ACHN (cell line): ENCODE measurements at regions not wholly inside any gene's neighbourhood (a gene's known extent, or its start where the extent isn't known, plus 50 kb on each side); places are given as distances from the start of the nearest gene placed in this dataset.

ENCODE experiments used
- DNase-seq: peaks from one replicate; pipeline ENCODE4 v3.0.0-alpha.2; 2015
- in situ Hi-C: cut with HindIII; loops from 2 replicates; pipeline ENCODE4 v1.10.0; 2017; ENCODE audit warnings: low sequenced_read_pairs, low pct_ligation_motif_present, low pct_unique_long_range_greater_than_20kb

DNA sequence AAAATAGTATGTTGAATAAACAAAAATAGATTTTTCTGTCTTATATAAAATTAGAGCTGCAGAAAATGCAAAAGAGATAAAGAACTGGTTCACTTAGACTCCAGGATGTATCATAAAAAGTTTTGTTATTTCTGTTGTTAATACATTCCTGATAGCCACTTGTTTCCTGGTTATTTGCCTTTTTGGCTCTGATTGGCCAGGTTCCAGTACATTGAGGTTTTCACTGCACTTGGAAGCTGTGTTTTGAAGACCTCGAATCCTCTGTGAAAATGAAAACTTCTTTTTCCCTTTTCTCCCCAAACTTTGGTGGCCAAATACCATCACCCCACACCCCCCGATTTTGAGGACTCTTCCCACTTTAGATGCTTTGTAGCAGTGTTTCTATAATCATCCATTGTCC is 525.3 kb downstream of the MED13L start:
- in situ Hi-C loops = no loop called here
- DNase-seq = no peak

- in situ Hi-C loops = no loop called here
- DNase-seq = no peak
These were observed 527.2 kb downstream of the MED13L start for GRCh38 chr12:115750340-115750739.

- DNase-seq = no peak
- in situ Hi-C loops = no loop called here
These were observed 528.2 kb downstream of the MED13L start for GRCh38 chr12:115749071-115749841.

DNA sequence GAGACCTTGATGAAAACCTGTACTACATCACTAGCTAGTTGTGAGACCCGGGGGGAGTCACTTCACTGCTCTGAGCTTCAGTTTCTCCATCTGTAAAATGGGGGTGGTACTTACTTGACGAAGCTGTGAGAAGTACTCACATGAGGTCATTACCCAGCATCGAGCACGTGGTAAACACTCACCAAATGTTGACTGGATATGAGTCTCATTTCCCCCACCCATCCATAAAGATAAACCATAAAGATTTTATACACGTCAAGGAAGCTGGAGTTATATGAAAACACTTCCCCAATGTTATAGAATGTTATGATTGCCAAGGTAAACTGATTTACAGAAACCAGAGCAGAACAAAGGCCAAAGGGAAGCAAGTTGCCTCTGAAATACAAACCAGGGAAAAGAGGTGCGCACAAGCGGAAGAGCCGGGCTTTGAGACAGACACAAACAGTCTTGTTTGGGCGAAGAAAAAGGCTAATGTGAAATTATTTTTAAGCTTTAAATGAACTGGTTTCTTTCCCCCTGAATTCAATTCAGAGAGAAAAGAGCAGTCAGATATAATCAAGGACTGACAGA is 536.8 kb downstream of the MED13L start:
- DNase-seq = no peak
- in situ Hi-C loops = no loop called here

GRCh38 chr12:115737895-115738294 is 539.6 kb downstream of the MED13L start:
- DNase-seq = no peak
- in situ Hi-C loops = no loop called here

DNA sequence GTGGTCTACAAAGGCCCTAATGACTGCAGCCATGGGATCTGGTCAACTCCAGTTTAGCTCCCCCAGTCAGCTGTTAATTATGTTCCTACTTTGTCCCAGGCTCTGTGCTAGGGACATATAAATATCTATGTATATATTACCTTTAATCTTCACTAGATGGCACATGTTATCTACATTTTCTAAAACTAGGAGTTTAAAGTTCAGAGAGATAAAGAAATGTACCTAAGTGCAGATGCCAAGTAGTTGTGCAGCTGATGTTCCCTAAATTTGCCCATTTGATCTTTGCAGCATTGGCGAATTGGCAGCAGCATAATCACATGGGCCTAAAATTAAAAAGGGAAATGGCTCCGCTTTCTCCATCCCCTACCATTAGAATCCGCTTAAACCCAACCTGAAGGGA is 541.1 kb downstream of the MED13L start:
- DNase-seq = no peak
- in situ Hi-C loops = no loop called here

DNA sequence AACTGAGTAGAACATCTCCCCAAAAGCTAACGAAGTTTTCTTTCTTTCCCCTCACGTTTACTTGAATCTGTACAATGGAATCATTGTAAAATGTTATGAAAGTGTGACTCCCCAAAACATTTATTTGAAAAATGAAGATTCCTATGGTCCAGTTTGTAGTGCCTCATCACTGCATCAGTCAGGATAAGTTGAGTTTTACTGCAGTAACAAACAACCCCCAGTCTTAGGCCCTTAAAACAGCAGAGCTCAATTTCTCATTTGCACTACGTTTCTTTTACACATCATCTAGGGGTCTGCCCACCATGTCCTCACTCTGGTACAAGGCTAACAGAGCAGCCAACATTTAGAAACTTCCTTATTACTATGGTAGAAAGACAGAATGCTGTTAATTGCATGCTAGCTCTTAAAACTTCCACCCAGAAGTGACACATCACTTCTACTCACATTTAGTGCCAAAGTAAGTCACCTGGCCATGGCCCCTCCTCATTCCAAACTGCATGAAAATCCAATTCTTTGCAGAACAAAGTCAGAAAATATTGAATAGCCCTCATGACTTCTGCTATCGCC is 546.4 kb downstream of the MED13L start:
- DNase-seq = no peak
- in situ Hi-C loops = no loop called here

GRCh38 chr12:115726691-115727090 is 550.8 kb downstream of the MED13L start:
- in situ Hi-C loops = no loop called here

GRCh38 chr12:115722181-115722580 is 555.3 kb downstream of the MED13L start:
- DNase-seq = no peak
- in situ Hi-C loops = no loop called here

More at GRCh38 chr12:115726691-115727090, 550.8 kb downstream of the MED13L start:
- no peak for DNase-seq

DNA sequence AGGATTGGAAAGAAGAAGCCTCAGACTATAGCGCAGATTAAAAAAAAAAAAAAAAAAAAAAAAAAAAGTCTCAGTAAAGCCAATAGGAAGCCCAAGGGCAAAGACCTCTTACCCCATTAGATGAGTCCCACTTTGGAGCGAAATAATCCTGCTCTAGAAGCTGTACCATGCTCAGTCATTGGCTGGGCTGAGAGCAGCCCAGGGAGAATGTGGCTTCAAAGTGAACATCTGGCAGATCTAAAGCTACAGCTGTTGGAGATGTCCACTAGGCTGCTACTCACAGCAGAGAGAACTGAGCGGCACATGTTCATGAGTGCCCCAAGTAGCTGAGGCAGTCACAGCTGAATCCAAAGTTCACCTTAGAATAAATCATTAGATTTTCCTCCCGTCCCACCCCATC is 560.9 kb downstream of the MED13L start:
- in situ Hi-C loops = no loop called here
- no peak for DNase-seq

GRCh38 chr12:115712676-115713075 is 564.8 kb downstream of the MED13L start:
- in situ Hi-C loops = no loop called here
- no peak for DNase-seq

- in situ Hi-C loops = no loop called here
- DNase-seq = no peak
These were observed 567.4 kb downstream of the MED13L start for GRCh38 chr12:115710104-115710564.

- no peak for DNase-seq
- in situ Hi-C loops = no loop called here
These were observed 567.9 kb downstream of the MED13L start for GRCh38 chr12:115709540-115710011.

DNA sequence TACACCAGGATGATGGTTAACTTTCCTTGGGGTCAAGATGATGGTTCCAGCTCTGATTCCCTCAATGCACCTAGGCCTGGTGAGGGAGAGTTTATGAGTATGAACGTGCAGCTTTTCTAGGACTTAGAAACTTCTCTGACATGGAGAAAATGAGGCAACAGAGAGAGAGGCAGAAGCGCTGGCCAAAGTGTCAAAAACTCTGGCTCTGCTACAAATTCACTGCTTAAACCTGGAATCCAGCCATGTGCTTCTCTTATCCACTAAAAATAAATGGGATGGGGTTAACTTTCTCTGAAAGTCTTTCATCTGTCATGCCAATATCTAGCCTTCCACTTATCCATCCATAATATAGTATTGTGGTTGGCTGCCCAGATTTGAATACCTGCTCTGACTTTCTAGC is 568.7 kb downstream of the MED13L start:
- in situ Hi-C loops = no loop called here

GRCh38 chr12:115700896-115701465 is 576.5 kb downstream of the MED13L start:
- in situ Hi-C loops = no loop called here
- no peak for DNase-seq

More for the DNA sequence above, 568.7 kb downstream of the MED13L start:
- no peak for DNase-seq

GRCh38 chr12:115700081-115700480 is 577.4 kb downstream of the MED13L start:
- in situ Hi-C loops = no loop called here
- DNase-seq = no peak

DNA sequence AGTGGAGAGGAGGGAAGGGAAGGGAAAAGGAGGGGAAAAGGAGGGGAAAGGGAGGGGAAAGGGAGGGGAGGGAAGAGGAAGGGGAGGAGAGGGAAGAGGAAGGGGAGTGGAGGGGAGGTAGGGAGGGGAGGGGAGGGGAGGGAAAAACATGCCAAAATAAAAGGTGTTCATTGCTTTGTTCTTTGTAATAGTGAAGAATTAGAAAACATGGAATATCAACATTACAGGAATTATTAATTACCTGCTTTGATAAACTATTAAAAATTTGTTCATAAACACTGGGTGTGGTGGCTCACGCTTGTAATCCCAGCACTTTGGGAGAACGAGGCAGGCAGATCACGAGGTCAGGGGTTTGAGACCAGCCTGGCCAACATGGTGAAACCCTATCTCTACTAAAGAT is 579.2 kb downstream of the MED13L start:
- in situ Hi-C loops = no loop called here
- no peak for DNase-seq

GRCh38 chr12:115697340-115697739 is 580.2 kb downstream of the MED13L start:
- no peak for DNase-seq
- in situ Hi-C loops = no loop called here

DNA sequence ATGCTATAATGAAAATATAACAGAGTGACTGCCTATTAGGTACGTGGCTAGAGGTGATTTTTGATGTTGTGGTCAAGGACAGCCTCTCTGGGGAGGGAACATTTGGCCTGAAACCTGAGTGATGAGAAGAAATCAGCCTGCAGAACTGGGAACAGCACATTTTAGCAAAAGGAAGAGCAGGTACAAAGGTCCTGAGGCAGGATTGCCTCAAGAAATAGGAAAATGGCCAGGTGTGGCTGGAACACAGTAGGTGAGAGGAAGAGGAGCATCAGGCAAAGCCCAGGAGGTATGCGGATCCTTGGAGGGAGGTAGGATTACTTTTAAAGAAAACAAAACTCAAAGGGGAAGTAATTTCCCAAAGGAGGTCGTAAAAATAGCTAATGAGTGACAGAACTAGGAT is 582.9 kb downstream of the MED13L start:
- in situ Hi-C loops = no loop called here
- DNase-seq = no peak
